SIG-M5 (cell line): ENCODE measurements at regions not wholly inside any gene's neighbourhood (a gene's known extent, or its start where the extent isn't known, plus 50 kb on each side); places are given as distances from the start of the nearest gene placed in this dataset.
"Not testable (repeated sequence)": the region's sequence is repeated elsewhere in the genome, so short reads cannot be mapped to it uniquely, and the experiment has no call there.

Experiments
- DNase-seq: peaks from one replicate; lab custom pipeline; 2025; lab: John Stamatoyannopoulos, UW

DNA sequence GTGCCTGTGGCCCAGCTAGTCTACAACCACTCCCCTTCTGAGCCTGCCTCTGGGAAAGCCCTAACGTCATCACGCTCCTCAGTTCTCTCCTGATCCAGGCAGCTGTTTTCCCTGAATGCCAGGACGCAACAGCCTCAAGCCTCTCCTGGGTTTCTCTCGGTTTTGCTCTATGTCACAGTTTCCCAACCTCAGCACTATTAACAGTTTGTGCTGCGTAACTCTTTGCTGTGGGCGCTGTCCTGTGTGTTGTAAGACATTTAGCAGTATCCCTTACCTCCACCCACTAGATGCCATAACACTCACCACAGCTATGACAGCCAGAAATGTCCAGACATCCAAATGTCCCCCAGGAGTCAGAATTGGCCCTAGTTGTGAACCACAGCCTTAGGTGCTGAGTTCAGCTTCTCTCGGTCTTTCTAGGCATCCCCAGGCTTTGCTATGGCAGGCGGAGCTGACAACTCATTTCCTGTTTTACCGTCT lies 226.3 kb upstream of the NPVF start:
- no peak for DNase-seq

DNA sequence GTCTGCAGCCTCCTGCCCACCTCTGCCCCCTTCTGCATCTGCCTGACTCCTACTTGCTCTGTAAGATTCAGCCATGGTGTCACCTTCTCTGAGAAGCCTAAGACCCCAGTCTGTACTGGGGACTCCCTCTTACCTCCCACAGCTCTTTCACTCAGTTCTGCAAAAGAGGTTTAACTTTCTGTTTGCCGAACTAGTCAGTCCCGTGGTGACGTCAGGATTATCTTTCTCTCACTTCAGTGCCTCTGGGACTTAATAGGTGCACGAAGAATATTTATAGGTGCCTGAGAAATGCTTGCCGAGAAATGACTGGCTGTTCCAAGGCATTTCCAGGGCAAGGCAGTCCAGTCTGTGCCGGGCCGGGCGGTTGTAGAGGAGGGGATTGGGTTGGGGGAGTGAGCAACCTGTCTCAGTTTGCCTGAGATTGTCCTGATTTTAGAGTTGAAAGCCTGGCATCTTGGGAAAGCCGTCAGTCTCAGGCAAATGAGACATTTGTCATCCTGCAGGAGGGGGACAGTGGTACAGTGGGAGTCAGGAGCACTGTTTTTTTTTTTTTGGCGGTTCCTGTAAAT lies 227.5 kb upstream of the NPVF start:
- no peak for DNase-seq

DNA sequence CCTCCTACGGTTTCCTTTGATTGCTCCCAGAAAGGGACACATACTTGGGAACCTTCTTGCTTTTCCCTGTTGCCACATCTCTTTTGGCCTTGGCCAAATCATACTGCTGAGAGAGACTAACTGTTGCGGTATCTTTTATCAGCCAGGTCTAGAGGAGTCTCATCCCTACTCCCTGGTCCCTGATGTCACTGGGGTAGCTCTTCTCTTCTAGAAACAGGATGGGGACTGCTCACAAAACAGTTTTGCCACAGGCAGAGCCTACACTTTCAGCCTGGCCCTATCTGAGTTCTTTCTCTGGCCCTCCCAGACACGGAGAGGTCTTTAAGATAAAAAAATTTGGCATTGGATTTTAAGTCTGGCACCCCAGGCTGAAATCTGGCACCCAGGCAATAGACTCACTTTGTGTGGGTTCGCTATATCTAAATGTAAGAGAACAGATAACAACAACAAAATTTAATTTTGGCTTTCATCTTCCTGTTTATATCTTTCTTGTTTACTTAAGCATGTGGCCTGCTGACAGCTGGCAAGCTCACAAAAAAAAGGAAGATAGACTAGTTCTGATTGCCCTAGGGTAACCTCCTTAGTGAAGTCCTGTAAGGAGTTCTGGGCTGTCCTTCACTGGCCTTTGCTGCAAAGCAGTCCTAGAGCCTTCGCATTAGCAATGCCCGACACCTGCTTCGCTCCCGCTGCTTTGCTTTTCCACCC lies 228.3 kb upstream of the NPVF start:
- no peak for DNase-seq

DNA sequence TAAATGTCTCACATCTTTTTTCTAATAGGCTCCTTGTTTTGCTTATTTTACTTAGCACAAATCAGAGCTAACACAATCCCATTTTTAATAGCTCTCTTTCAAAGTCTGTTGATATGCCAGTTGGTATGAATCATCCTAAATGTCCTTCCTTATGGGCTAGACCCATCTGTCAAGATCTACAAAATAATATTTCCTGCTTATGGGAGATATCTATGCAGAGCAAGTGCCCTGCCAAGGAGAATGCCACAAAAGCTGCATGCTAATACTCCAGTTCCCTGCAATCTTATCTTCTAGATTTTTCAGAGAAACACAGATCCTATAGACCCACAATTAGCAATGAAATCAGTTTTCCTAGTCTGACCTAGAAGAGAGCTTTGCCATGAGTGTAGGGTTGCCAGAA lies 230.8 kb upstream of the NPVF start:
- DNase-seq = no peak

DNA sequence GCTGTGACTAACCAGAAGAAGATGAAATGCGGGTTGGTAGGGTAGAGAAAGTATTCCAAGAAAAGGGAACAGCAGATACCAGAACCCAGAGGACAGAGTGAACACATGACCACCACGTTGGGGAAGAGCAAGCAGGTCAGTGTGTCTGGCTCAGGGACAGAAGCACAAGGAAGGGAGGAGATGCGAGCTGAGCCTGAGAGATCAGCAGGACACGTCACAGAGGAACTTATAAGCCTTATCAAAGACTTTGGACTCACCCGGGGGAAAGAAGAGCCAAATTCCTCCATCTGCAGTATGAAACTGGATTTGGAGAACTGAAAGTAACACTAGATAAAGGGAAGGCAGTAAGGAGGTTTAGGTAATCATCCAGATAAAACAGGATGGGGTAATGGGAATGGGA lies 232.1 kb upstream of the NPVF start:
- no peak for DNase-seq

DNA sequence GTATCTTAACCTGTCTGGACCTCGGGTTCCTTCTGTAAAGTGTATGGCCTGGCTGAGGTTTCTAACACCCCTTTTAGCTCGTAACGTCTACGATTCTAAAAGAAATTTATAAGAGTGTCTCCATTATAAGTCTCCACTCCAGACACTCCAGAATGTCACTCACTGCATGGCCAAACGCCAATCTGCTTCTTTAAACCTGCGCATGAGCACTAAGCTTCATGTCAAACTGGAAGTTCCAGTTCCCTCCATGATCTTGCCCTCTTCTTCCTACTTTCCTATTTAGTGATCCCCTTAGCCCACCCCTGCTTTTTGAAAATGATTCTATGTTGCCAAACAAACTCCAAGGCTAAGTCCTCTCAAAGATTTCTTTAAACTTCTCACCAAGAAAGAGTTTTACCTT lies 241.4 kb upstream of the NPVF start:
- DNase-seq = no peak

DNA sequence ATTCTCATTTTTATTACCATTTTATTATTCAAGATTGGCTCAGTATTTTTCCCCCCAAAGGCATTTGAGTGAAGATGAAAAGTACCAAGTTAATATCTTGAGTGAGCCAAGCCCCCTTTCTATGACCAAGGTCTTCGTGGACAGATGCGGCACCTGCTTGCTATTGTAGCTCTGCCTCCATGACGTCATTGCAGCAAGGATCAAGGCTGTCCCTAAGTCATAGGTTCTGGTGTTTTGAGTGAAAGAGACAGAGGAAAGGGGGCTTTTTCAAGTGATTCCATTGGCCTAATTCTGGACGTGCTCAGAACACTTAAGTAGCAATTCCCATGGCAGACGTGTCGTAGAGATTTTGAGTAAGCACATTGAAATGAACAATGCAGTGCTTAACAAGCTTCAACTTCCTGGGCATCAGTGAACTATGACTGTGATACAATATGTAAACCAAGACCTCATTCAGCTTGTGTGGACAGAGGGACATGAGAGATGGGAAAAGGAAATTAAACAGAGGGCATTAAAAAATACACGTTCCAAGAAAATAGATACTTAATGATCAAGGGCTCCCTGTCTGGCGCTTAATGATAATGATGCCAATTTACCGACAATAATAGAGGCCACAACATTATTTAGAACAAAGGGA lies 248.7 kb upstream of the NPVF start:
- DNase-seq = no peak

DNA sequence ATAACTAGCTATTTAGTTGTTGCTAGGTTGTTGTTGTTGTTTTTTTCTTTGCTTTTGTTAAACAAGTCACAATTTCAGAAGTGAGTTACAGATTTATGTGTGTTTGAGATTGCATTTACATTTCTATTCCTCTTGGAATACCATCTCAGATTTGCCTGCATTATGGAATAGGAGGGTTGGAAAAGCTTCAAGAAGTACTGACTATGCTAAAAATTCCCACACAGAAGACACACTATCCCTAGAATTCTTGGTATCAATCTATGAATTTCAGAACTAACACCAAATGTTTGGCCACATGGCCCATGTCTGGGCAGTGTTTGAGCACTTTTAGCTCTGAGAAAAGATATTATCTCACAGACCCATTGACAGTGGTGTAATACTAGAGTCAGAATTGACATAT lies 249.9 kb upstream of the NPVF start:
- DNase-seq = not testable (repeated sequence)

DNA sequence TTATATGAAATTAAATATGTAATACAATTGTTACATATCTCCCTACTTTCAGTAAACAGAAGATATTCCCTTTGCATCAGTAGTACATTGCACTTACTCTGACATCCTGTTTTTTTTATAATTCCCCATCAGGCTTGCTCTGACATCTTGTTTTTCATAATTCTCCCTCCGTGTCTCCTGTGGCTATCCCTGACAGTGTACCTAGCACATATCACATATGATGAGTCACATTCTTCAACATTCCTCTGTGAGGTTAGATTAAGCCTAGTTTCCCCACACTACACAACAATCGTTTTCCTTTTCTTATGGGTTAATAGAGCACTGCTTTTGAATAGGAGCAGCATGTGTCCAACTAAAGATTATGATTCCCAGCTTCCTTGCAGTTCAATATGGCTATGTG lies 250.6 kb upstream of the NPVF start:
- DNase-seq = no peak

DNA sequence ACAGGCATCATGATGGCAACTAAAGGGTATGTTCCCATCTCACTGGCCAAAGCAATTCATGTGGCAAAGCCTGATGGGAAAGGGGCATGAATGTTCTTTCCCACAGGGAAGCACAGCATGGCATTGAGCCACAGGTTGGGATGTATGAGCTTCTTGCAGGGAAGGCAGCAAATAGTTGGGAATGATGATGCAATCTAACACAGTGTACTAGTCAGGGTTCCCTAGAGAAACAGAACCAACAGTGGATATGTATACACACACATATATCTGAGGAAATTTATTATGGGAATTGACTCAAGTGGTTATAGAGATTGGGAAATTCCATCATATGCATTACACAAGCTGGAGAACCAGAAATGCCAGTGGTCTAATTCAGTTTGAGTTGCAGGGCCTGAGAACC lies 253.6 kb upstream of the NPVF start:
- no peak for DNase-seq

DNA sequence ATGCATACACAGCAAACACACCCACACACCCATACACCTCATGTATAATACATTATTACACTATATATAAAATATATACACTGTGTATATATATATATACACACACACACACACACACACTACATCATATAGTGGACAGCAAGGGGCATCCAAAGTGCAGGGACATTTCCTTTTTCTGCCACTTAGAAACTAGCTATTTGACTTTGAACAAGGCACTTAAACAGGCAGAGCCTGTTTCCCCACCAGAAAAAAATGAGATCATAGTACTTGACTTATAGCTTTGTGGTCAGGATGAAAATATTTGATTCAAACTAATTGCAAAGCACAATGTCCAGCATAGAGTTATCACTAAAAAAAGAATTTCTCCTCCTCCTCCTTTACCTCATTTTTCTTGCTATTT lies 254.3 kb upstream of the NPVF start:
- no peak for DNase-seq

DNA sequence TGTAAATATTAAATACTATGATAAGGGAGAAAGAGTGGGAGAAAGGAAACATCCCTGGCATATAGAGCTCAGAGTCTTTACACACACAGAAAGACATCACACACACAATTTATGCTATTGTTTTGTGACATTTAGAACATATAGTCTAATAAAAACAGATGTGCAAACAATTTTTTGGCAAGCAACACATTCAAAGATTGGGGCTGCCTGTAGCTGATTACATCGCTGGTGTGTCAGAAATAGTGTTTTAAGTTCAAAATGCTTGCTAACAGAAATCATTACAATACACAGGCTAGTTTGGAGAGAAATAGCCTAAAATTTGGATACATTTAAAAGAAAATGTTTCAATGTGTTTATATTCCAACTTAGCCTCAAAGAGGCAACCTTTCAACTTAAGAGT lies 256.7 kb upstream of the NPVF start:
- DNase-seq = no peak

DNA sequence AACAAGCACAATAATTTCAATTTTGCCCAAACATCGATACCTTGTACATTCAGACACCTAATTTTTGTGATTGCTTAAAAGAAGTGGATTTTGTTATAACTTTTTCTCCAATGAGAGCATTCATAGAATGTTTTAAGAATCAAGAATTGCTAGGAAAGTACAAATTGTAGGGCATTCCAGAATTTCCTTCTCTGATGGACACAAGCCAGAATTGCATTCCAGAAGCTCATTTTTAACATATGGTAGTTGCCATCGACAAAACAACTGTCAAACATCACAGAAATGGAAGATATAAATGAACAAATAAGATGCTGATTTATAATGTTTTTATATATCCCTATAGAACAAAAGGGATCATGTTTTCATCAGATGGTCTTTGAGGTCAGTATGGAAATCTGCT lies 258.4 kb upstream of the NPVF start:
- DNase-seq = no peak

DNA sequence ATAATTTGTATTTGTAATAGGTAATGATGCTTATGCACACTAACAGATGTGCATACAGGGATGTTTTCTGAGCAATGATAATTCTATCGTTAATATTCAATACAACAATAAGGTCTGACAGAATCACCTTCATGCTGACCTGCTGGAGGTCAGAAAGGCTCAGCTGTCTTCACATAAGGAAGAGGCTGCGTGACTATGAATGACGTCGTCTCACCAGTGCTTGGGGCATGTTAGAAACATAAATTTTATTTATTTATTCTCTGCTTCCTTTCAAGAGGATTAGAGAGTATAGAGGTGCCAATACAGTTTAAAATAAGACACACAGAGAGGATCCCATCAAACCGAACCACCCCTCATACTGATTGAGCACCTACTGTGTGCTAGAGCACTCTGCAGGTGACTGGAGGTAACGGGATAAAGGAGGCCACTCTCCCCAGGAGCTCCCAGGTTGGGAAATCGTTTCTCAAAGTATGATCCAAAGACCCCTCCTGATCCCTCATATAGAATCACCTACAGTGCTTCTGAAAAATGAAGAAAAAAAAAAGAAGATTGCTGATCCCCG lies 265.6 kb upstream of the NPVF start:
- DNase-seq = no peak

DNA sequence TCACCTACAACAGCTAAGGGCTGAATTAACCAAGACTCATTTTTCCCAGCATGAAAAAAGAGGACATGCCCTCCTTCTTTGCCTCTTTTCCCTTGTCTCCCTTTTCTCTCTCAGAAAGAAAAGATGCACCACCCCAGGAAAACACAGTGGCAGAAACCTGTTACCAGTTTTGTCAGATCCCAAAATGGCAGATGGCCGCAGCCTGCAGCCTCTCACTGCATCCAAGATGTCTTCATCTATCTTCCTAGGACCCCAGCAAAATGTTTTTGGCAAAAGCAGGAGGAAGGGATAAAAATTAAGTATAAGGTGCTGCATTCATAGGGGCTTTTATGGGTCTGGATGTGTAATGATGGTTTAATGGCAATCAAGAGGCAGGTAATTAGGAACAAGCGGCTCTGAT lies 266.6 kb upstream of the NPVF start:
- DNase-seq = no peak

DNA sequence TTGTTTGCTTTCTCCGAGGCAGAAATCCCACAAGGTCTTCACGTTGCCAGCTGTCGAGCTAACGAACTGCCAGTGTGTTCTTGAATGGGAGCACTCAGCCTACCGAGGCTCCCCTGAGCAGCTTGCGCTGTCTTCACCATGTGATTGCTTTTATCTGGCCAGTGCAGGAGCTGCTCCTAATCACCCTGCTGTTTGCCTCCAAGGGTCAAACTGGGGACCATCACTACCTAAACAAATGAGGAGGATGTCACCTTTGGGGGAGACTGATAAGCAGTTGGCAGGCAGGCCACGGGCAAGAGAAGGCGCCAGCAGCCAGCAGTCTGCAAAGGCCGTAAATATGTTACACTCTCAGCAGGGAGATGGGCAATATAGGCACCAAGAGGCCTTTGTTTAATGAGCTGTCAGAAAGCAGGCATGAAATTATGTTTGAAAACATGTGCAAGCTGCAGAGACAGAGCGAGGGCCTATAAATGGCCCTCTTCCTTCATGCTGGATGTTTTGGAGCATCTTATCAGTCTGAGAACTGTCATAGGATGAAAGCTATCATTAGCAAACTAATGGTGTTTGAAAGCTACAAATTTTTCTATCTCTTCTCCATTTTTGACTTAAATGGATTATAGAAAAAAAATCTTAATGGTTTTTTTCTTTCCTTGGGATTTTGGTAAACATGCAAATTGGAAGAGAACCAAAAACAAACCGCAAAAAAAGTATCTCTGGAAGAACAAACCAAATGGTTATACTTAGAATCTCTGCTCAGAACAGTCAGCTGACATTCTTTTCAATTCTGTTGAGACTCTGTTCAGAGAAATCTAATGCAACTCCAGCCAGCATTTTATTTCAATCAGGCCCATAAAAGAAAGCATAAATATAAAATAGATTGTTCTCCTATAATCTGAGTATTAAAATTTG lies 267.3 kb upstream of the NPVF start:
- DNase-seq = no peak

DNA sequence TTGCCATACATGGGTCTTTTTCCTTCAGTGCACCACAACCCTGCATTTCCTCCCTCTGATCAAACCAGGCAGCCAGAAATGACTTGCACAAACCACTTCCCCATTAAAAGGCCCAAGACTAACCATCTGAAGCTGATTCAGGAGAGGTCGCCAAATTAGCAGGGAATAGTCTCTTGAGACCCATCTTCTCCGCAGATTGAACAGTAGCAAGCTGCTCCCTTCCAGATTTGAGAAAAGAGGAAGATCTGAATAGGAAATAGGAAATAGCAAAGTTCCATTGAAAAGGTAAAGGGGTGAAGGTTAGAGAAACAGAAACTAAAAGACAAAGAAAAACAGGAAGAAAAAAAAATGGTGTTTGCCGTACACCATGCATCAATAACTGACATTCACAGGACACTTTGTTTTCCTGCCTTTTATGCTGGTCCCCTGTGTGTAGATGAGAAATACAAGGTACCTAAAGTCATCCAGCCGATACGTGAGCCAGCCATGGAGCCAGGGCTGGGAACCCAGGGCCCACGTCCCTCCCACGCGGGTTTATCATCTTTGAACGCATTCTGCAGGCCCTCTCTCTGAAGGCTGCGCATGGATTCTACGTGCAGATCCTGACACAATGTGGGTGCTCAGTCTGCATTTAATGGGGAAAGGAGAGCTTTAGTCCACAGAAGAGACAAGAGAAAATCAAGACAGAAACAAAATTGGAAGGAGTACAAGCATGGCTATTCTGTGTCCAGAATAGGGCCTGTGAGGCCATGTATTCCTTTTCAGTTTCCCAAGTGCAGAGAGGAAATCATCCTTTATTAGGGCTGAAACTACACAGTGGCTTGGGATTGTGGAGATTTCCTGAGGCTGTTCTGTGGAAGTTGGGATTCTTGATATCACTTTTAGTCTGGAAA lies 268.4 kb upstream of the NPVF start:
- no peak for DNase-seq

DNA sequence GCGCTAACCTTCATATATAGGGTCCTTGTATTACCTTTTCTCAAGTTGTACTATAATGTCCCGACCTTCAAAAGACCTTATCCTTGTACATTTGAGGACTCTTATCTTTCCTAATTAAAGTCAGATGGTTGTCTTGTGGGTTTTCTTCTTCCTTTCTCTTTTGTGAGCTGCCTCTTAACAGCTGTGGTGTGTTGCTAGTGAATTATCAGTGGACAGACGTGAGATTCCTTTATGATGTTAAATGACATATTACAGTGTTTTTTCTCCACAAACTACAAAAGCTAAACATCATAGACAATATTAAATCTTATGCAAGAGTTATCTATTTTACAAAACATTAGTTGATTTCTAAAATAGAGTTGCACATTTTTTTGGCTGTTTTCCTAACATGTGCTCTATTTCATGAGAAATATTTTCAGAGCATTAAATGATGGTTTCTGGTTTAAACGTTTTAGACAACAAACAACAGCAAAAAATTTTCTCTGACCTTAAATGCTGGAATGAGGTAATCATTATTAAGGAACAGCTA lies 272.2 kb upstream of the NPVF start:
- DNase-seq = no peak

DNA sequence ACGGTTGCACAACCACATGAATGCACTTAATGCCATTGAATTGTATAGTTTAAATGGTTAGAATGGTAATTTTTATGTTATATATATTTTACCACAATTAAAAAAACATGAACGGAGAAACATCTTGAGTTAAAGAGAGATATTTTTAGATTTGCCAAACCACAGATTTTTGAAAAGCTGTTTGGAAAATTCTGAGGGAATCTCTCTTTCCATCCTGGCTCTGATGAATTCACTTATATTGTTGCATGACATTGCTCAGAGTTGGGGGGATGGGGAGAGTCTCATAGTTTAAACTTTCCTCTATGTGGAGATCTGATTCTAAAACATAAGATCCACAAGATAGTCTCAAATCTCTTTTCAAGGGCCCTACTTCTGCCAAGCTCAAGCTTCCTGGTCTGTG lies 275.0 kb upstream of the NPVF start:
- no peak for DNase-seq

DNA sequence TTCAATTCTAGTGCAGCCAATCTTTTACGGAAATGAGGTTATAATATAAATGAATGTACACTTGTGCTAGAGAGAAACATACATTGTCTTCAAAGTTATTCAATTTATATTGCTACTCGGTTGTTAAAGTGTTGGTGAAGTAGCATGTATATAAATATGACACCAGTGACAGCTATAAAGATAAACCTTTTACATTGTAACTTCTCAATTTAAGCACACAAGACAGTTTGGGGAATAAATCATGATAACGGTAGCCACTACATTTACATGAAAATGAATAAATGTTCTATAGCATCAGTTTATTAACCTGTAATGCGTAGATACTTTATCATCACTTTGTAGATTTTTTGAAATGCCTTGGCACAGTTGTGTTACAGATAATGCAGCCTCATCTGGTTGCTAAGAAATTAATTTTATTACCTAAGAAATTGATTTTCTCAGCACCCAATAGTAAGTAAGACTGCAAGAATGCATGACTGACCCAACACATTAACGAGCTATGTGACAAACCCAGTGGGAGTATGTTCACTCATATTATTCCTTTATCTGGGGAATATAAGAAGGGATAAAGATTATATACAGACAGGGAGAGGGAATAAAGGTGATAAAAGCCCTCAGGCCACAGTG lies 283.9 kb upstream of the NPVF start:
- no peak for DNase-seq
